CD4-positive, alpha-beta T cell treated with Interleukin-15 for 1 hour (primary cell): ENCODE measurements at regions not wholly inside any gene's neighbourhood (a gene's known extent, or its start where the extent isn't known, plus 50 kb on each side); places are given as distances from the start of the nearest gene placed in this dataset.

Experiments
- DNase-seq: peaks from one replicate; pipeline ENCODE4 v3.0.0-alpha.2; 2020

- DNase-seq, result no peak
Observed at GRCh38 chr16:73326770-73327470, 279.0 kb upstream of the ZFHX3 start.

GRCh38 chr16:73326221-73326620 lies 278.3 kb upstream of the ZFHX3 start:
- DNase-seq, result no peak

- DNase-seq, result no peak
Observed at GRCh38 chr16:73323880-73324279, 276.0 kb upstream of the ZFHX3 start.

GRCh38 chr16:73322856-73323255 lies 274.9 kb upstream of the ZFHX3 start:
- DNase-seq, result no peak

GRCh38 chr16:73321853-73322252 lies 273.9 kb upstream of the ZFHX3 start:
- no peak for DNase-seq

- no peak for DNase-seq
Observed at GRCh38 chr16:73319737-73320136, 271.8 kb upstream of the ZFHX3 start.

GRCh38 chr16:73319261-73319660 lies 271.3 kb upstream of the ZFHX3 start:
- DNase-seq, result no peak

GRCh38 chr16:73317321-73317857 lies 269.5 kb upstream of the ZFHX3 start:
- no peak for DNase-seq

GRCh38 chr16:73315645-73316044 lies 267.7 kb upstream of the ZFHX3 start:
- DNase-seq, result no peak

- no peak for DNase-seq
Observed at GRCh38 chr16:73313950-73314349, 266.0 kb upstream of the ZFHX3 start.

- no peak for DNase-seq
Observed at GRCh38 chr16:73311857-73312723, 264.2 kb upstream of the ZFHX3 start.

- DNase-seq, result no peak
Observed at GRCh38 chr16:73308771-73309170, 260.8 kb upstream of the ZFHX3 start.

GRCh38 chr16:73306901-73307413 lies 259.0 kb upstream of the ZFHX3 start:
- DNase-seq, result no peak

GRCh38 chr16:73304008-73304774 lies 256.3 kb upstream of the ZFHX3 start:
- no peak for DNase-seq

GRCh38 chr16:73302942-73303341 lies 255.0 kb upstream of the ZFHX3 start:
- DNase-seq, result no peak

- DNase-seq, result no peak
Observed at GRCh38 chr16:73301984-73302383, 254.1 kb upstream of the ZFHX3 start.

- no peak for DNase-seq
Observed at GRCh38 chr16:73299346-73299745, 251.4 kb upstream of the ZFHX3 start.

- DNase-seq, result no peak
Observed at GRCh38 chr16:73298562-73298961, 250.6 kb upstream of the ZFHX3 start.

GRCh38 chr16:73290258-73290657 lies 242.3 kb upstream of the ZFHX3 start:
- DNase-seq, result no peak

- DNase-seq, result no peak
Observed at GRCh38 chr16:73289232-73289631, 241.3 kb upstream of the ZFHX3 start.

GRCh38 chr16:73288520-73288919 lies 240.6 kb upstream of the ZFHX3 start:
- no peak for DNase-seq

GRCh38 chr16:73287859-73288405 lies 240.0 kb upstream of the ZFHX3 start:
- DNase-seq, result no peak
